ENCODE measurements at regions not wholly inside any gene's neighbourhood (a gene's known extent, or its start where the extent isn't known, plus 50 kb on each side); places are given as distances from the start of the nearest gene placed in this dataset.

DNA sequence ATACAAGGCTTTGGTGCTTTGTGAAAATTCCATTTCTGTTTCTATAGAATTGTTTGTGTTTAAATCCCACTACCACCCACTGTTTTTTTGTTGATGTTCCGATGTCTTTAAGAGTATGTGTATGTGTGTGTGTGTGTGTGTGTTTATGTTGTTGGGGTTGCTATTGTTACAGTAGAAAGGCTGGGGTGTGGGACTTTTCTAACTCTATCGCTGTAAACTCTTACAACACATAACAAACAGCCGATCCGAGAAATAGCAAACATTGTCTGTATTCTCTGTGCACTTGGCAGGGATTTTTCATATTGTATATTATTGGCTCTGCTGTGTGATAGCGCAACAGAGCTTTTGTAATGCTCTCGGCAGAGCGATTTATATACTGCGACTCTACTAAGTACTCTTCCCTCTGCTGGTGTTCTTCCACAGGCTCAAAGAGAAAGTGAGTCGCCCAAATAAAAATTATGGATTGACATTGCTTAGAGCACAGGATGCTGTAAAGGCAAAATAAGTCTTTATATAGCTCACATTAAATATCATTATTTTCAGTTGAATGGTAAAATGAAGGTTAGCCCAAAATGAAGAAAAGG, 492.2 kb upstream of the ARRDC3 start:
- no peaks in the 10 kb centered on the region for H3K4me1 ChIP-seq (ENCODE audit: insufficient read depth, low read length, severe bottlenecking)
- no peak overlapping the region for H2AFZ ChIP-seq (ENCODE audit: low read length)
- no peak overlapping the region for H3K4me3 ChIP-seq (ENCODE audit: low read depth, low read length, poor library complexity, severe bottlenecking)
- no peaks in the 10 kb centered on the region for H3K9me2 ChIP-seq (ENCODE audit: low read depth, low read length)
- H3K9me3 ChIP-seq (ENCODE audit: low read length) = no peaks in the 10 kb centered on the region
- H3K36me3 ChIP-seq (ENCODE audit: insufficient read depth, low read length) = no peaks in the 10 kb centered on the region
- H3F3A ChIP-seq (ENCODE audit: insufficient read depth, low read length) = no peaks in the 10 kb centered on the region
- no peaks in the 10 kb centered on the region for H4K20me1 ChIP-seq (ENCODE audit: insufficient read depth, low read length)
- no peaks in the 10 kb centered on the region for H3K27me3 ChIP-seq (ENCODE audit: insufficient read depth, low read length)
- H3K9ac ChIP-seq (ENCODE audit: low read length) = no peak overlapping the region
- no peaks in the 10 kb centered on the region for H3K79me2 ChIP-seq (ENCODE audit: insufficient read depth, low read length)
- no peak overlapping the region for H3K27ac ChIP-seq (ENCODE audit: low read depth, low read length, poor library complexity, severe bottlenecking)
- no peak for TF ChIP-seq EZH2 (IDR thresholded peaks at IDR 0.05; ENCODE audit: borderline replicate concordance, low read length)
- TF ChIP-seq, protein P1, sequence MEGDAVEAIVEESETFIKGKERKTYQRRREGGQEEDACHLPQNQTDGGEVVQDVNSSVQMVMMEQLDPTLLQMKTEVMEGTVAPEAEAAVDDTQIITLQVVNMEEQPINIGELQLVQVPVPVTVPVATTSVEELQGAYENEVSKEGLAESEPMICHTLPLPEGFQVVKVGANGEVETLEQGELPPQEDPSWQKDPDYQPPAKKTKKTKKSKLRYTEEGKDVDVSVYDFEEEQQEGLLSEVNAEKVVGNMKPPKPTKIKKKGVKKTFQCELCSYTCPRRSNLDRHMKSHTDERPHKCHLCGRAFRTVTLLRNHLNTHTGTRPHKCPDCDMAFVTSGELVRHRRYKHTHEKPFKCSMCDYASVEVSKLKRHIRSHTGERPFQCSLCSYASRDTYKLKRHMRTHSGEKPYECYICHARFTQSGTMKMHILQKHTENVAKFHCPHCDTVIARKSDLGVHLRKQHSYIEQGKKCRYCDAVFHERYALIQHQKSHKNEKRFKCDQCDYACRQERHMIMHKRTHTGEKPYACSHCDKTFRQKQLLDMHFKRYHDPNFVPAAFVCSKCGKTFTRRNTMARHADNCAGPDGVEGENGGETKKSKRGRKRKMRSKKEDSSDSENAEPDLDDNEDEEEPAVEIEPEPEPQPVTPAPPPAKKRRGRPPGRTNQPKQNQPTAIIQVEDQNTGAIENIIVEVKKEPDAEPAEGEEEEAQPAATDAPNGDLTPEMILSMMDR (IDR thresholded peaks at IDR 0.05; ENCODE audit: low read length) = no peak
- no peak overlapping the region for H3K4me2 ChIP-seq (ENCODE audit: low read length)

DNA sequence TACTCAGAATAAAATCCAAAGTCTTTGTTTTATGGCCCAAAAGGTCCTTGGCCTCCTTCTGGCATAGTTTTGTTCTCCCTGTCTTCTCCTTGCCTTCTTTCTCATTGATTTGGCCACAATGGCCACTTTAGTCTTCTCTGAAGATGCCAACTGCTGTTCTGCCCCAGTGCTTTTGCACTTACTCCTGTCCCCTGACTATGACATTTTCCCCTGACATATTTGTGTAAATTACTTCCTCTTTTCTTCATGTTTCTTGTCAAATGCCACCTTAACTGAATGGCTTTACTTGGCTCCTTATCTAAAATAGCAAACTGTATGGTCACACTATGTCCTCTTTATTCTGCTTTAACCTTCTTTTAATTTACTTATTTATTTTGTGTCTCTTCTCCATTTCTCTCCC, 484.7 kb upstream of the ARRDC3 start:
- H3K9me3 ChIP-seq (ENCODE audit: low read length) = no peaks in the 10 kb centered on the region
- no peaks in the 10 kb centered on the region for H3K36me3 ChIP-seq (ENCODE audit: insufficient read depth, low read length)
- H3K79me2 ChIP-seq (ENCODE audit: insufficient read depth, low read length) = no peaks in the 10 kb centered on the region
- H3K4me2 ChIP-seq (ENCODE audit: low read length) = no peak overlapping the region
- no peak for TF ChIP-seq EZH2 (IDR thresholded peaks at IDR 0.05; ENCODE audit: borderline replicate concordance, low read length)
- TF ChIP-seq, protein P1 (IDR thresholded peaks at IDR 0.05; ENCODE audit: low read length) = no peak
- H3K9ac ChIP-seq (ENCODE audit: low read length) = no peak overlapping the region
- no peak overlapping the region for H3K27ac ChIP-seq (ENCODE audit: low read depth, low read length, poor library complexity, severe bottlenecking)
- no peaks in the 10 kb centered on the region for H3K4me1 ChIP-seq (ENCODE audit: insufficient read depth, low read length, severe bottlenecking)
- no peak overlapping the region for H2AFZ ChIP-seq (ENCODE audit: low read length)
- H3K4me3 ChIP-seq (ENCODE audit: low read depth, low read length, poor library complexity, severe bottlenecking) = no peak overlapping the region
- H3K9me2 ChIP-seq (ENCODE audit: low read depth, low read length) = no peaks in the 10 kb centered on the region
- H3K27me3 ChIP-seq (ENCODE audit: insufficient read depth, low read length) = no peaks in the 10 kb centered on the region
- H4K20me1 ChIP-seq (ENCODE audit: insufficient read depth, low read length) = no peaks in the 10 kb centered on the region
- H3F3A ChIP-seq (ENCODE audit: insufficient read depth, low read length) = no peaks in the 10 kb centered on the region

GRCh38 chr5:91865915-91866314, 482.8 kb upstream of the ARRDC3 start:
- H3K9me3 ChIP-seq (ENCODE audit: low read length) = no peaks in the 10 kb centered on the region
- no peak overlapping the region for H3K4me2 ChIP-seq (ENCODE audit: low read length)
- no peaks in the 10 kb centered on the region for H3K4me1 ChIP-seq (ENCODE audit: insufficient read depth, low read length, severe bottlenecking)
- no peak for TF ChIP-seq EZH2 (IDR thresholded peaks at IDR 0.05; ENCODE audit: borderline replicate concordance, low read length)
- TF ChIP-seq, protein P1 (IDR thresholded peaks at IDR 0.05; ENCODE audit: low read length) = no peak
- H3K36me3 ChIP-seq (ENCODE audit: insufficient read depth, low read length) = no peaks in the 10 kb centered on the region
- H4K20me1 ChIP-seq (ENCODE audit: insufficient read depth, low read length) = no peaks in the 10 kb centered on the region
- no peak overlapping the region for H3K27ac ChIP-seq (ENCODE audit: low read depth, low read length, poor library complexity, severe bottlenecking)
- H3K9ac ChIP-seq (ENCODE audit: low read length) = no peak overlapping the region
- no peak overlapping the region for H3K4me3 ChIP-seq (ENCODE audit: low read depth, low read length, poor library complexity, severe bottlenecking)
- no peaks in the 10 kb centered on the region for H3K27me3 ChIP-seq (ENCODE audit: insufficient read depth, low read length)
- no peaks in the 10 kb centered on the region for H3K9me2 ChIP-seq (ENCODE audit: low read depth, low read length)
- no peaks in the 10 kb centered on the region for H3F3A ChIP-seq (ENCODE audit: insufficient read depth, low read length)
- no peak overlapping the region for H2AFZ ChIP-seq (ENCODE audit: low read length)
- H3K79me2 ChIP-seq (ENCODE audit: insufficient read depth, low read length) = no peaks in the 10 kb centered on the region

Data from OCI-LY1 (cell line).